Karpas-422 (cell line): ENCODE measurements at regions not wholly inside any gene's neighbourhood (a gene's known extent, or its start where the extent isn't known, plus 50 kb on each side); places are given as distances from the start of the nearest gene placed in this dataset.

Experiments used
- DNase-seq: peaks from one replicate; pipeline ENCODE4 v3.0.0-alpha.2; 2015
- H2AFZ ChIP-seq: fragments of 200-600 bp; sonication (generic); 2 replicates; pipeline ENCODE4 v1.6.1; 2014; ENCODE audit warnings: antibody characterized with exemption, low read length, mixed read lengths
- H3K27ac ChIP-seq: fragments of 200-600 bp; sonication (generic); 2 replicates; pipeline ENCODE4 v1.5.1; 2014; ENCODE audit warnings: mild to moderate bottlenecking, low read length, moderate library complexity
- H3K27me3 ChIP-seq: fragments of 200-600 bp; sonication (generic); 2 replicates; pipeline ENCODE4 v1.6.1; 2014; ENCODE audit warnings: low read length, mixed read lengths
- H3K36me3 ChIP-seq: fragments of 200-600 bp; sonication (generic); 2 replicates; pipeline ENCODE4 v1.6.1; 2014; ENCODE audit warnings: low read length, mixed read lengths; ENCODE audit not compliant: insufficient read depth
- H3K4me1 ChIP-seq: fragments of 200-600 bp; sonication (generic); 2 replicates; pipeline ENCODE4 v1.6.1; 2014; ENCODE audit warnings: mild to moderate bottlenecking, low read length, mixed read lengths
- H3K4me2 ChIP-seq: fragments of 200-600 bp; sonication (generic); 2 replicates; pipeline ENCODE4 v1.6.1; 2014; ENCODE audit warnings: low read length, low read depth, mild to moderate bottlenecking; ENCODE audit not compliant: poor library complexity, severe bottlenecking
- H3K4me3 ChIP-seq: fragments of 200-600 bp; sonication (generic); 2 replicates; pipeline ENCODE4 v1.5.1; 2014; ENCODE audit warnings: mild to moderate bottlenecking, antibody characterized with exemption, low read length, mixed read lengths
- H3K79me2 ChIP-seq: fragments of 200-600 bp; sonication (generic); 2 replicates; pipeline ENCODE4 v1.6.1; 2014; ENCODE audit warnings: mild to moderate bottlenecking, low read length, mixed read lengths
- H3K9ac ChIP-seq: fragments of 200-600 bp; sonication (generic); 2 replicates; pipeline ENCODE4 v1.6.0; 2014; ENCODE audit warnings: low read length
- H3K9me2 ChIP-seq: fragments of 200-600 bp; sonication (generic), shearing (Covaris generic); replicated peaks from 2 replicates; pipeline ENCODE4 v1.6.0; 2014; ENCODE audit warnings: mild to moderate bottlenecking, low read length, moderate library complexity; ENCODE audit not compliant: insufficient read depth
- H3K9me3 ChIP-seq: fragments of 300-700, 200-600 bp; sonication (generic); 2 replicates; pipeline ENCODE4 v1.6.1; 2014; ENCODE audit warnings: low read length, mixed read lengths
- H4K20me1 ChIP-seq: fragments of 200-600 bp; sonication (generic); 2 replicates; pipeline ENCODE4 v1.6.1; 2014; ENCODE audit warnings: mild to moderate bottlenecking, antibody characterized with exemption, low read length, low read depth; ENCODE audit not compliant: insufficient read depth

GRCh38 chr1:177511036-177511435, 340.3 kb downstream of the BRINP2 start:
- Histone ChIP-seq H4K20me1 (no peaks in the 10 kb centered on the region), H3K4me2 (no peak overlapping the region), H3K9me2 (no peaks in the 10 kb centered on the region), H2AFZ (no peak overlapping the region), H3K79me2 (no peaks in the 10 kb centered on the region), H3K4me1 (no peaks in the 10 kb centered on the region), H3K9ac (no peak overlapping the region), H3K36me3 (no peaks in the 10 kb centered on the region), H3K27me3 (no peaks in the 10 kb centered on the region), H3K9me3 (no peaks in the 10 kb centered on the region), H3K4me3 (no peak overlapping the region), H3K27ac (no peak overlapping the region)
- no peak for DNase-seq

GRCh38 chr1:177505905-177506590, 335.3 kb downstream of the BRINP2 start:
- H3K9ac ChIP-seq, result no peak overlapping the region
- H3K9me2 ChIP-seq, result no peaks in the 10 kb centered on the region
- H3K4me2 ChIP-seq, result no peak overlapping the region
- H3K9me3 ChIP-seq, result no peaks in the 10 kb centered on the region
- no peaks in the 10 kb centered on the region for H3K4me1 ChIP-seq
- H3K79me2 ChIP-seq, result no peaks in the 10 kb centered on the region
- no peak overlapping the region for H3K4me3 ChIP-seq
- no peak for DNase-seq
- no peaks in the 10 kb centered on the region for H3K36me3 ChIP-seq
- no peaks in the 10 kb centered on the region for H3K27me3 ChIP-seq
- no peak overlapping the region for H2AFZ ChIP-seq
- H4K20me1 ChIP-seq, result no peaks in the 10 kb centered on the region
- no peak overlapping the region for H3K27ac ChIP-seq

- Histone ChIP-seq H3K4me1 (no peaks in the 10 kb centered on the region), H3K4me2 (no peak overlapping the region), H3K79me2 (no peaks in the 10 kb centered on the region), H3K9me2 (no peaks in the 10 kb centered on the region), H3K9ac (no peak overlapping the region), H3K9me3 (peaks cover 3% of the 10 kb centered on the region; the same call in 1 of the 2 replicates), H4K20me1 (no peaks in the 10 kb centered on the region), H3K27me3 (0 out of 2 replicates have a peak, but pooled peaks cover 2% of the 10 kb centered on the region), H3K27ac (no peak overlapping the region), H2AFZ (no peak overlapping the region), H3K36me3 (no peaks in the 10 kb centered on the region), H3K4me3 (no peak overlapping the region)
- no peak for DNase-seq
Observed at GRCh38 chr1:177495878-177496277, 325.1 kb downstream of the BRINP2 start.

GRCh38 chr1:177490786-177491185, 320.0 kb downstream of the BRINP2 start:
- H2AFZ ChIP-seq, result no peak overlapping the region
- H3K36me3 ChIP-seq, result no peaks in the 10 kb centered on the region
- H3K27ac ChIP-seq, result no peak overlapping the region
- H3K9me3 ChIP-seq, result no peaks in the 10 kb centered on the region
- no peaks in the 10 kb centered on the region for H3K27me3 ChIP-seq
- no peak overlapping the region for H3K9ac ChIP-seq
- H3K4me1 ChIP-seq, result no peaks in the 10 kb centered on the region
- H3K9me2 ChIP-seq, result no peaks in the 10 kb centered on the region
- no peaks in the 10 kb centered on the region for H3K79me2 ChIP-seq
- no peak overlapping the region for H3K4me3 ChIP-seq
- H3K4me2 ChIP-seq, result no peak overlapping the region
- no peaks in the 10 kb centered on the region for H4K20me1 ChIP-seq
- no peak for DNase-seq

GRCh38 chr1:177490036-177490639, 319.4 kb downstream of the BRINP2 start:
- H3K27ac ChIP-seq, result no peak overlapping the region
- H3K4me1 ChIP-seq, result no peaks in the 10 kb centered on the region
- no peak for DNase-seq
- no peaks in the 10 kb centered on the region for H3K27me3 ChIP-seq
- no peak overlapping the region for H2AFZ ChIP-seq
- H3K9me3 ChIP-seq, result no peaks in the 10 kb centered on the region
- H3K9ac ChIP-seq, result no peak overlapping the region
- H3K9me2 ChIP-seq, result no peaks in the 10 kb centered on the region
- no peak overlapping the region for H3K4me3 ChIP-seq
- H4K20me1 ChIP-seq, result no peaks in the 10 kb centered on the region
- no peaks in the 10 kb centered on the region for H3K36me3 ChIP-seq
- no peak overlapping the region for H3K4me2 ChIP-seq
- H3K79me2 ChIP-seq, result no peaks in the 10 kb centered on the region

GRCh38 chr1:177488722-177489121, 318.0 kb downstream of the BRINP2 start:
- H3K4me1 ChIP-seq, result no peaks in the 10 kb centered on the region
- no peaks in the 10 kb centered on the region for H4K20me1 ChIP-seq
- no peaks in the 10 kb centered on the region for H3K9me2 ChIP-seq
- H3K27me3 ChIP-seq, result no peaks in the 10 kb centered on the region
- H3K4me3 ChIP-seq, result no peak overlapping the region
- H3K9ac ChIP-seq, result no peak overlapping the region
- no peak overlapping the region for H3K27ac ChIP-seq
- no peak for DNase-seq
- H3K4me2 ChIP-seq, result no peak overlapping the region
- H2AFZ ChIP-seq, result no peak overlapping the region
- H3K9me3 ChIP-seq, result no peaks in the 10 kb centered on the region
- no peaks in the 10 kb centered on the region for H3K79me2 ChIP-seq
- no peaks in the 10 kb centered on the region for H3K36me3 ChIP-seq

GRCh38 chr1:177487481-177487880, 316.7 kb downstream of the BRINP2 start:
- Histone ChIP-seq H3K4me3 (no peak overlapping the region), H3K27me3 (no peaks in the 10 kb centered on the region), H3K4me1 (no peaks in the 10 kb centered on the region), H3K79me2 (no peaks in the 10 kb centered on the region), H2AFZ (no peak overlapping the region), H3K9me3 (no peaks in the 10 kb centered on the region), H3K4me2 (no peak overlapping the region), H3K36me3 (no peaks in the 10 kb centered on the region), H3K27ac (no peak overlapping the region), H4K20me1 (no peaks in the 10 kb centered on the region), H3K9me2 (no peaks in the 10 kb centered on the region), H3K9ac (no peak overlapping the region)
- no peak for DNase-seq

GRCh38 chr1:177480741-177481305, 310.1 kb downstream of the BRINP2 start:
- no peak for DNase-seq
- Histone ChIP-seq H2AFZ (no peak overlapping the region), H3K79me2 (no peaks in the 10 kb centered on the region), H3K36me3 (no peaks in the 10 kb centered on the region), H3K27ac (no peak overlapping the region), H3K9me3 (no peaks in the 10 kb centered on the region), H3K4me2 (no peak overlapping the region), H4K20me1 (no peaks in the 10 kb centered on the region), H3K9me2 (no peaks in the 10 kb centered on the region), H3K4me1 (no peaks in the 10 kb centered on the region), H3K4me3 (no peak overlapping the region), H3K9ac (no peak overlapping the region), H3K27me3 (no peaks in the 10 kb centered on the region)
